HAP-1 (cell line): ENCODE measurements at regions not wholly inside any gene's neighbourhood (a gene's known extent, or its start where the extent isn't known, plus 50 kb on each side); places are given as distances from the start of the nearest gene placed in this dataset.

Source experiments
- DNase-seq, 2 experiments: peaks; one replicate each; pipeline ENCODE4 v3.0.0-alpha.2; 2016 to 2020; ENCODE audit warnings: low spot score in 2 of 2
- H3K27me3 ChIP-seq: fragments of 250-450 bp; sonication (Bioruptor Pico); 2 replicates; pipeline ENCODE4 v1.5.1; 2020; ENCODE audit warnings: low read depth, mild to moderate bottlenecking, moderate library complexity
- H3K36me3 ChIP-seq: fragments of 250-450 bp; sonication (Bioruptor Pico); replicated peaks from 2 replicates; pipeline ENCODE4 v1.5.1; 2020; ENCODE audit warnings: mild to moderate bottlenecking
- H3K4me1 ChIP-seq: fragments of 250-450 bp; sonication (Bioruptor Pico); 2 replicates; pipeline ENCODE4 v1.5.1; 2020; ENCODE audit warnings: mild to moderate bottlenecking
- H3K4me3 ChIP-seq: fragments of 250-450 bp; sonication (Bioruptor Pico); 2 replicates; pipeline ENCODE4 v1.5.1; 2020; ENCODE audit warnings: mild to moderate bottlenecking, moderate library complexity
- H3K9me3 ChIP-seq: fragments of 250-450 bp; sonication (Bioruptor Pico); 2 replicates; pipeline ENCODE4 v1.5.1; 2020; ENCODE audit warnings: mild to moderate bottlenecking, moderate library complexity
- in situ Hi-C: fragments of 300-500 bp; cut with MboI; formaldehyde crosslinking; loops from 3 replicates; pipeline ENCODE4 v1.14.3; 2020; ENCODE audit warnings: low sequenced_read_pairs, inconsistent platforms, mixed read lengths

GRCh38 chr6:114407426-114408035 is 64.7 kb upstream of the HS3ST5 start:
- peaks cover 3% of the 10 kb centered on the region for H3K4me1 ChIP-seq
- no peak overlapping the region for H3K4me3 ChIP-seq
- in situ Hi-C loops: no loop called here
- H3K9me3 ChIP-seq: no peaks in the 10 kb centered on the region
- H3K36me3 ChIP-seq: no peaks in the 10 kb centered on the region
- DNase-seq: no peak
- H3K27me3 ChIP-seq: no peaks in the 10 kb centered on the region

- Histone ChIP-seq H3K4me3 (no peak overlapping the region), H3K4me1 (peaks cover 8% of the 10 kb centered on the region), H3K27me3 (no peaks in the 10 kb centered on the region), H3K36me3 (no peaks in the 10 kb centered on the region), H3K9me3 (no peaks in the 10 kb centered on the region)
- no peak for DNase-seq
- in situ Hi-C loops: no loop called here
Observed at GRCh38 chr6:114404339-114404955, 61.6 kb upstream of the HS3ST5 start.

DNA sequence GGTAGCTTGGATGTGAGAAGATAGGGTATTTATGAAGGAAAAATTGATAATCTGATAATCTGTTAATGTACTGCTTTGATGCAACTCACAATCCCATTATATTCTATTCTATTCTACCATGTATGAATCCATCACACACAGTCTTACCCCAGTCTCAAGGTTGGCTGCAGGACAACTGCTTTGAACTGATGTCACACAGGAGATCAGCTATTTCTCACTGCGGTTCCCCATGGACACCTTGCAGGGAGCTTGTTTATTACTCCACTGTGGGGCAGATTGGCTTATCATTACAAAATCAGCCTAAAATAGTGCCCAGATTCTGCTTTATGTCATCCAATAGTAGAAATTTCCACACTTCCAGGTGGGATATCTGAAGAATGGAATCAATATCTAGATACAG is 61.0 kb upstream of the HS3ST5 start:
- in situ Hi-C loops: no loop called here
- Histone ChIP-seq H3K4me1 (peaks cover 8% of the 10 kb centered on the region), H3K4me3 (no peak overlapping the region), H3K9me3 (no peaks in the 10 kb centered on the region), H3K36me3 (no peaks in the 10 kb centered on the region), H3K27me3 (no peaks in the 10 kb centered on the region)
- DNase-seq: no peak

DNA sequence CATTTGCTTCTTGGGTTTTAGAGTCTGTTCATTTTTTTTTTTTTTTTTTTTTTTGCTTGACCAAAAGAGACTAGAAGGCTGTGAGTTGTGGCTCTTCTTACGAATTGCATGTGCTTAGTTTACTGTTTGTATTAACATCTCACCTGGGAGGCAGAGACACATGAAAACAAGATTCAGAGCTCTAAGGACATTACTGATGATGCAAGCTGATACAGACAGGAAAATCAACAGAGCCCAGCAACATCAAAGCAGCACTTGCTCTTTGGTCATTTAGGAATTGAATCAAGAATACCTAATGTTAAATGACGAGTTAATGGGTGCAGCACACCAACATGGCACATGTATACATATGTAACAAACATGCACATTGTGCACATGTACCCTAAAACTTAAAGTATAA is 55.7 kb upstream of the HS3ST5 start:
- H3K36me3 ChIP-seq: no peaks in the 10 kb centered on the region
- no peak for DNase-seq
- no peaks in the 10 kb centered on the region for H3K27me3 ChIP-seq
- no peak overlapping the region for H3K4me3 ChIP-seq
- H3K9me3 ChIP-seq: no peaks in the 10 kb centered on the region
- in situ Hi-C loops: no loop called here
- H3K4me1 ChIP-seq: peaks cover 8% of the 10 kb centered on the region
